ENCODE measurements at regions not wholly inside any gene's neighbourhood (a gene's known extent, or its start where the extent isn't known, plus 50 kb on each side); places are given as distances from the start of the nearest gene placed in this dataset.

DNA sequence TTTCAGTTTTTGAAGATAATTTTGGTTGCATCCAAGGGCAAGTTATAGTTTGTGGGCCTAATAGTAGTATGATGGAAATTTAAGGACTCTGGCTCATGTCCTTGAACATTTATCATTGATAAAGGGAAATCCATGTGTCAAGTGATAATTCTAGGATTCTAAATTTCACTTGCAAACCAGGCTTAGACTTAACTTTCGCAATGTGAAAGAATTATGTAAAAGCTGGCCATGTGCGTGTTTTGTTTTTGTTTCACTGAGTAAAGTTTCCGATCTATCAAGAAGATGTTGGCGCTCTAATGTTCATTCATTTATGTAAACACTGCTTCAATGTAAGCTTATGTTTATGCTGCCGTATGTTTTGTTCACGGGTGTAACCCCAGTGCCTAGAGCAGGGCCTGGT, 302.0 kb downstream of the SOX4 start:
- no peak for DNase-seq

DNA sequence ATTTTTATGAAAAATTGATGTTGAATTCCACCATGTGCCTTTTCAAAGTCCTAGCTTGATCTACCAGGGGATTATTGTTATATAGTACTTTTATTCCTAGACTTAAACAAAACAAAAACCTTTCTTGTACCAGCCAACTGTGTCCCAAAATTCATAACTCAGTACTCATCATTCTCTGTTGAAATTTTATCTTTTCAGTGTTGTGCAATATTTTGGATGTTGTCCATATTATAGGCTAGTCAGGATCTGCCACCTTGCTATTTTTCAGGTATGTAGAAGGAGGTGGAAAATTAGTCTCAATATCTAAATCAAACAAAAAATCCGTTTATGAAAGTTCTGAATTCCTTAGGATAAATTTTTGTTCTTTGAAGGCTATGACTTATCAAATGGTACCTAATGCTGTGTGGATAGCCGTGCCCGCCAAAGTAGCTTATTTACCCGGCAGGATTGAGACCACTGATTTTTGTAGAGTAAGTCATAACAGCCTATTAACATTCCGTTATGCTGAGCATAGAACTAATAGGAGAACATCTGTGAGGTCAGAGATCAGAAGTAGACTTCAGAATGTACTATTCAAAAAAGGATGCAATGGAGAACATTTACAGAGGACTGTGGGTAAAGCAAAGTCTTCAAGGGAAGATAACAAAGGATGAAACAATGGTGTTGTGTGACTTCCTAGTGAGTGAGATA, 304.7 kb downstream of the SOX4 start:
- DNase-seq: no peak

DNA sequence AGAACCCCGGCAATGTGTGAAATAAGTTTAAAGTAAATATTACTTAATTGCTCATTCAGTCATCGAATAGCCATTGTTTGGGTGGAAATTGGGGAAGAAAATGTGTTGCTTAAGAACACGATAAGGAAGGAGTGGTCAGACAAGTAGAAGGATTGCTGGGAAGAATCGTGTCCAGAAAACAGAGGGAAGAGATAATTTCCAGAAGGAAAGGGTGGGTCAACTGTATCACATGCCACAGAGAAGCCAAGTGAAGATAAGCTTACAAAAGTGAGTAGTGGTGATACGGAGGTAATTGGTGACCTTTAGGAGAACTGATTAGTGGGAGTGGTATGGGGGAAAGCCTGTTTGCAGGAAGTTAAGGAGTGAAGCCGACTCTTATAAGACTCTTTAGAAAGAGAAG, 306.2 kb downstream of the SOX4 start:
- no peak for DNase-seq

DNA sequence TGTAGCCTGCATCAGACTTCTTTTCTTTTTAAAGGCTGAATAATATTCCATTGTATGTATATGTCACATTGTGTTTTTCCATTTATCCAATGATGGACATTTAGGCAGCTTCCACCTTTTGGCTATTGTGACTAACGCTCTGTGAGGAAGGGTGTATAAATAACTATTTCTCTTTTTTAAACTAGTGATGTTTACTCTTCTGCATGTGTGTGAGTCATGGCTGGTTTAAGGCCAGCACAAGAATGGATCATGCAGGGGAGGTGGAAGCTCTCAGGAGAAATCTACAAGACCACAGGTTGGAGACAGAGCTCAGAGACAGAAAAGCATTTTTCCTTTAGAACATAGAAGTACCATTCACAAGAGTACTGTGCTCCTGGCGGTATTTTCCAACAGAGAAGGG, 307.2 kb downstream of the SOX4 start:
- no peak for DNase-seq

DNA sequence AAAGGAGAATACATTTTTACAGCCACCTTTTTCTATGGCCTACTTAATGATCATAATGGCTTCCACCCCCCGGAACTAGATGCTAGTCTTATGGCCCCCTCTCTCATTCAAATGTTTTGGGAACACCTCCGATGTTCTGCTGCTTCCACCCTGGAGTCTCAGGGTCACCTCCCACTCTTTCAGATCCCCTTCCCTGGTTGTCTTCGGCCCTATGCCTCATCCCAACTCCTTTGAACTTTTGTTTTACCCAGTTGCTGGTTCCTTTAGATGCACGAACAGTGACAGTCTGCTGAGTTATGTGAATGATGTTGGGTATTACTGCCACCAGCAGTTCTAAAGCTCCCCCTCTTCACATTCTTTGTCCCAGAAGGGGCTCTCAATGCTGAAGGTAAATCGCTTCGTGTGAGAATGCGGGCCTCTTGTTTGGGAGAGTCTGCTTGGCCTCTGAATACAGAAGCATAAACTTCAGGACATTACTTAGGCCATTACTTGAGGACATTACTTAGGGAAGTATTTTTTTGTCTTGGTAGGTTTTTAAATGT, 309.1 kb downstream of the SOX4 start:
- no peak for DNase-seq

DNA sequence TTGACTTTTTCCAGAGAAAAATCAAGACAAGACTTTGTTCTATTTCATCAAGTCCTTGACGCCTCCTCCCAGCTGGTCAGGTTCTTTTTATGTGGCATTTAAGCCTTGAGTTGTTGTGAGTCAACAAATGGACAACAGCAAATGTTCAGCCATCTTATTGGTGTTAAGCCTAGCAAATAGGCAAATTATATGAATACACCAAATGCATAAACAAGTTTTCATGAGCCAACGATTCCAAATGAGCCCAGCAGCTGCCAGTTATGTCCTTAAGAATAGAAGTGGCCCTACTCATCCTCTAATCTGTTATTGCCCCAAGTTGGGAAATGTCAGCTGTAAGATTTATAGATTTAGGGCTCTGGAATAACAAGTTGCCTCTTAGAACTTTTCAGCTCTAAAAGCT, 312.0 kb downstream of the SOX4 start:
- no peak for DNase-seq

DNA sequence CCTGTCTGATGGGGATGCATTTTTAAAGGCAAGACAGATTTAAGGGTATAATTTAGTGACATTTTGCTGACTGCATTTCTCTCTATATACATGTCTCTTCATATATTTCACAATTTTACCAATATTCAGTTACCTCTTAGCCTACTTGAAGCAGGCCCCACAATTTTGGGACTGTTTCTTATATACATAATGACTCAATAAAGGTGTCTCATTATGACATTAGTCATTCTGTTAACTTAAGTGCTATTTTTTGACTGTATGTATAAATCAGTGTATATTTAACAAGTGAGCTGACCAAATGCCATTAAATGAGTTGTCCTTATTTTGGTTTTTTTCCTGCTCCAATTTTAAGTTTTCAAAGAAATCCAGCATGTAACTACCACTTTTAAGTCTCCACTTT, 313.3 kb downstream of the SOX4 start:
- no peak for DNase-seq

DNA sequence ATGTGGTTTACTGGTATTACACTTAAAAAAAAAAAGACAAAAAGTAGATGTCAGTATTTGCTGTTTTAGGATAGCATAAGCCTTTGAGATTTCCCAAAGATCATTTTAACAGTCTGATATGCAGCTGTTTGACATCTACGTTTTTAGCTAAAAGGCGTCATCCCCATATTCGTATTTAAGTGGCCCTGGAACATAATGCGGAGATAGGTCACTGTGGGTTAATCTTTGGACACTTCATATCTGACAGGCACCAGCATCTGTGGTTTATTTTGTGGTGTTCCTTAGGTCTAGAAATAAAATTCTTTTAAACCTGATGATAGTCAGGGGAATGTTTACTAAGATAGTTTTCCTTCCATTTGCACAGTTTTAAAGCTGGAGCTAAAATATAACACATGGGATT, 313.7 kb downstream of the SOX4 start:
- no peak for DNase-seq

DNA sequence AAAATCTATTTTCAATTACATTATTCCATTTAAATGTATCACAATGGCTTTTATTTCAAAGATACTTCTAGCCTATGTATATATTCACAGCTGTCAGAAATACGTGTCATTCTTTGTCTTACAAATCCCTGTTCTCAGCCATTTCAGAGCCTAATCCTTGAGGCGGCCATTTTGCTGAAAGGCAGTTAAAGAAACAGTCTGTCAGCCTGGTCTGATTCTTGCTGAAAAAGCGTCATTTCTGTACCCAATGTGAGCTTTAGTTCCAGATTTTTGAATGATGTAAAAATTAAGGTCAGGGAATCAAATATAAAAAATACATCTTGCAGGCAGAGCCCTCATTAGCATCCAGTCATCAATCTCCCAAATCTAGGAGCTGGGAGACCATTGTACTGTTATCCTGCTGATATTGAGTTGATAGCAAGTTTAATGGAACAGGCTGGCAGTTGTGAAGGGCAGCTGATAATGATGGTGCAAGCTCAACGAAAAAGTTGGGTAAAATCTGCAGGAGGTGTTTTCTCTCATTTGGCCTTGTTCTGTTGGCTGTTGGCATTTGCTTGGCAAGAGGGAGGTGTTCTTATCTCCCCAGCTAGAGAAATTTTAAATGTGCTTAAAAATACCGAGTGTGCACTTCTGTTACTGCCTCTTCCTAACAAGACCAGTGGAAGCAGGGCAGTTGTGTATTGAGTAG, 314.8 kb downstream of the SOX4 start:
- no peak for DNase-seq

DNA sequence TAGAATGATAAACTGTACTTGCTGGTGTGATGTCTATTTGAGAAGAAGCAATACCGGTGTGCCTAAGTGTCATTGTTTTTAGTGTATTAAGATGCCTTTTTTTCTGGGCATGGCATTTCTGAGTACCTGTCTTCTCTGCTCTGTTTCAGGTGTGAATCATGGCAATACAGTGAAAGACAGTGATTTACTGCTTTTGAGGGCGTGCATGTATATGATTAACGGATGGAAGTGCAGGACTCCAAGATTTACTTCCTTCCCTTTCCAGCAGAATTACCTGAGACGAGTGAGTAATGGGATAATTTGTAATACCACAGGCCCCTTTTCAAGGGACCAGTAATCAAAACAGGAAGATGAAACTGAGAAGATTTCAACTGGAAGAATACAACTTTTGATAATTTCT, 315.8 kb downstream of the SOX4 start:
- DNase-seq: no peak

DNA sequence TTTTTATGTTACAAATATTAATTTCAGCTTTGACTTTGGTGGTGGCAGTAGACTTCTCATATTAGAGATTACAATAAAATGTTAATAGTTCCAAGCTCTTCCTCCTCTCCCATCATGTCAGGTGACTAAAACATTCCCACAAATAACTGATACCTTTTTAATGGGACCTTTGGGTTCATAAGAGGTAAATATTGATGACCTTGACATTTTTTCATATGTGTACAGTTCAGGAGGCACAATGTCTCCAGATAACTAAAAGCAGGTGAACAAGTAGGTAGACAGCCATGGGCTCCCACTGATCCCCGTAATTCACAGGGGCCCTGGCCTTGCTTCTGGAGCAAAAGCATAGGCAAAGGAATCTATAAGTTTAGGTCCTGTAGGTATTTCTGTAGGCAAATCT, 317.7 kb downstream of the SOX4 start:
- no peak for DNase-seq

DNA sequence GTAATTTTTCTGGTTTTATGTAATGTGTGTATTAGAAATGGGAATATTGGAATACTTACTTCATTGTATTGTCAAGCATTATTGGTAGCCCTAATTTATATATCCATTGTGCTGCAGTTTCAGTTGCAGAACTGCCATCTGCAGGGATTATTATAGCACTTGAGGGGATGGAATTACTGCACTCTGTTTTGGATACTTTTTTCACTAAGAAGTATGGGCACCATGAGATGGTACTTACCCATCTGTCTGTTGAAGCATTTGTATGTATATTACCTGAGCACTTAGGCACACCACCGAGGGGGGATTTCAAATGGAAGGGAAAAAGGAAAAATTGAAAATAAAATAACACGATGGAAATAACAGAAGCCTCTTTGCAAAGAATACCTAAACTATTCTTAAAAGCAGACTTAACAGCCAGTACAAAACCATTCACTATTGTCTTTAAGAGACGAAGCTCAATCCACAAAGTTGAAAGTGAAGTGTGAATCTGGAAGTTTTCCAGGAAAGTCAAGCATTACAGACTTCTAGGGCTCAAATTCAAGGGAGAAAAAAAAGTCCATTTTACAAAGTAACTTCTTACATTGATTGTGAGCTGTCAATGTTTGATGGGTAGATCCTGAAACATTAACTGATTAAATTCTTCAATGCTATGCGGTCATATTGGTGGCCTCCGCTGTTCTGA, 318.7 kb downstream of the SOX4 start:
- DNase-seq: no peak

DNA sequence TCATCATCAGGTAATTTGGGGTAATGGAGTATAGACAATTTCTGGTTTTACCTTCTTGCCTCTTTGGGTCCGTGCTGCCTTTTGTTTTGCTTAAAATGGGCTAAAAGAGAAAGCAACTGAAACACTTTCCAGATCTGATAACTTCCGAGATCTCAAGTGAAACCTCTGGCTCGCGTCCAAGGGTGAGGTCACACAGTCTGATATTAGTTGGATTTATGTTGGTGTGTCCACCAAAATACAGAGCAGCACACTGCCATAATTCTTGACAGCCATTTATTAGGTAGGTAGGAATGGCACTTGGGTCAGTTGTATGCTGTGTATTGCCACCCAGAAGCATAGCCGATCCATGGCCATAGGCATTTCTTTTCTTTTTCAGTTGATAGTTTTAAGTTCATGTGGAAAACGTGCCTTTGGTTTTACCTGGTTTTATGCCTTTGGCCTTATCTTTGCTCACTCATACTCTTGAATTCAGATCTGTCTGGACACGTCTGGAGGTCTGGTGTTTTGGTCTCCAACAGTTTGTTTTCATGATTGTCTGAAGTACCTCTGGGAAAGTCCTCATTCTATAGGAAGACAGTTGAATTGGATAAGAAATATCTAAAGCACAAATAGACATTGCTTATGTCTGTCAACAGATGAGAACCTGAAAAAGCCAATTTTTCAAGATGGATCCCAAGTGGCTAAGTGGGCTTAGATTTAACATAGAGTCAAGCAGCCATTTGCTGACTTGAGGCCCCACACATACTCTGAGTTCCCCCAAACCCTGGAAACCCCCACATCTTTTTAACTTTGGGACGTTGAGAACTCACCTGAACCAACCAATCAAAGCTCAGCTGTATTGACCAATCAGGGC, 320.8 kb downstream of the SOX4 start:
- no peak for DNase-seq

DNA sequence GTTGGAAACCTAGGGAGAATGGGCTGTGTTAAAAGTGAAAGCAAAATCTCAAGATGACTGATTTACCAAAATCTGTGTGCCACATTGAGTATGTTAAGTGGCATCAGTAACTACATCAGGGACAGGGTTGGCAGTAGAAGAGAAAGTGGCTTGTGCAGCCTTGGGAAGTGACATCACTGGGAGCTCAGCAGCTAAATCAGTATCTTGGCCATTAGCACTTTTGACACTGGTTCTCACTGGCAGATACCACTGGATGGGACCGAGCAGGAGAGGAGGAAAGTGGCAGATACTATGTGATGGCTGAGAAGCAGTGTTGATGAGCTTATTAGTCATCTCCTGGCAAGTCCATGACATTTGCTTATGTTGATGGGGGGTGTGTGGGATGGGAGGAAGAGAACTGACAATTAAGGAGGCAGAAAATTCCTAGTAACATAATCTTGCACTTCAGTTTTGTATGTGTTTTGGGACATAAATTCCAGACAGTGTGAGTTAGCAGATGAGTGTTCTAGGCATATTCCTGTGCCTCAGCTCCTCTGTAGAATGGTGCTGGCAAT, 322.2 kb downstream of the SOX4 start:
- DNase-seq: no peak

DNA sequence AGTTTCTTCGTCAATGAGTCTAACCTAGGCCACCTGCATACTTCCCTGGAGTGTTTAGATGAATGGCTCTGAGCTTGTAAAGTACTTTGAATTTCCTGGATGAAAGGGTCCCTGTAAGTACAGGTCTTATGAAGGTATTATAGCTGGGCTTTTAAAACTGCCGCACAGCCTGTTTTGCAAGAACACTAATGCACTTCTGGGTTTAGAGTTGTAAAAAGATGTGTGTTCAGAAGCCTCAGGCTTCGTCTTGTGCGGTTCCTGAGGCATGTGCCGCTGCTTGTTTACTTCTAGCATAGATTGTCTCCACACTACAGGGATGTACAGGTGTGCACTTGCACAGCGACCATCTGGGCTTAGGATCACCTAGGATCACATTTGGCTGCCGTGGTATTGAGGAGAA, 324.5 kb downstream of the SOX4 start:
- DNase-seq: no peak

DNA sequence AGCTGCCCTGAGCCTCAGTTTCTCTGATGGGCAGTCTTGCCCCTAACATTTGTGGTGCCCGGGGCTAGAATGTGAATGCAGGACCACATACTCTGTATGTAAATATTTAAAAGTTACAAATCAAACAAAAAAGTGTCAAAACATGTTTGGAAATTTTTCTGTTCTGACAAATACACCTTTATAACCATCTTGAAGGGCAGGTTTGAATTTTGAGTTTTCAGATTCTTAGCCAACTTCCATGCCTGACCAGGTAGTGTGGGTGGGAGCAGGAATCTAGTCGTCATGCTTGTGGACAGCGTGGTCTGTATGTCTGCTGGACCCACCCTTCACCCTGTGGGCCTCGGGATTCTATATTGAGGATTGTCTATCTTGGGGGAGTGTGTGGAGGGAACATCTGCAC, 325.1 kb downstream of the SOX4 start:
- no peak for DNase-seq

DNA sequence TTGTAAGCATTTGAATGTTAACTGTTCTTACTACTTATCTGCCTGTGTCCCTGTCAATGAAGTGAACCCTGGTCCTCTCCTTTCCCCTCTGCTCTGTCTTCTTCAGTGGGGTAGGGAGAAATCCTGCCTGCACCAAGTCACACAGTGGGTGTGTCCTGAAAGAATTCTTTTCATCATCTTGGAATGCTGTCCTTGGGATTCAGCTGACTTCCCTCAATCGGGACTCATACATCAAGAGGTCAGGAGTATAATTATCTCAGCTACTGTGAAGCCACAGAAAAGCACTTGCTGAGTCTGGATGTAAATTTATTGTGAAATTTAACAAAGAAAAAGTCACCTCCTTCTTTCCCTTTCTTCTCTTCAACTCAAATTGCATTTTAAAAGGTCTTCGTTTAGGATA, 328.5 kb downstream of the SOX4 start:
- DNase-seq: no peak

DNA sequence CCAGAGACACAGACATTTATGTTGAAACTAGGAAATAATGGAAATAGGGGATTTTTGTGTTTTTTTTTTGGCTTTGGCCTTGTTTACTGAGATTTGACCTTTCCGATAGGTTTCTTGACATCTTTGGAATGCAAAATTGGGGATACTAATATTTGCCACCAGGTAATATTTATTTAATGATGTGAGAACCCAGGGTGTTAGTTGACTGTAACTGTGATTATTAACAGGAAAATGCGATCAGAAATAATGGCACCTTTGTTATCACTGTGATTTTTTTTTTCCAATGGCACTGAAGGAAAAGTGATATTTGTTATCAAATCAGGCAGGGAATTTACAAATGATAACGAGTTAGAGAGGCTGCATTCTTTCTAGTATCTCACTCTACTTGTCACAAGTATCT, 330.5 kb downstream of the SOX4 start:
- DNase-seq: no peak

DNA sequence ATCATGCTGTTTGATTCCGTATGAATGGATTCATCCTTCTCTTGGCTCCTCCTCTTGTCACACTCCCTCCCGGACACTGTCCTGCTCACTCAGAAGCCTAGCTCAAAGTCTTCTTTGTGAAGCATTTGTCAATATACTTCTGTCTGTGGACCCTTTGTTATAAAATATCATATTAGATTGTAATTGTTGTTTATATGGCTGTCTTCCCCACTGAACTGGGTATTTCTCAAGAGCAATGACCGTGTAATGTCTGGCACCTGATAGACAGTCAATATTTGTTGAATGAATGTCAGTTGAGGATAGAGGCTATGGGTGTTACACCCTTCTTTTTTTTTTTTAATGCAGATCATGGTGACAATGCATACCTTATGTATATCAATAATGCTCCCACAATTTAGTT, 335.3 kb downstream of the SOX4 start:
- DNase-seq: no peak

DNA sequence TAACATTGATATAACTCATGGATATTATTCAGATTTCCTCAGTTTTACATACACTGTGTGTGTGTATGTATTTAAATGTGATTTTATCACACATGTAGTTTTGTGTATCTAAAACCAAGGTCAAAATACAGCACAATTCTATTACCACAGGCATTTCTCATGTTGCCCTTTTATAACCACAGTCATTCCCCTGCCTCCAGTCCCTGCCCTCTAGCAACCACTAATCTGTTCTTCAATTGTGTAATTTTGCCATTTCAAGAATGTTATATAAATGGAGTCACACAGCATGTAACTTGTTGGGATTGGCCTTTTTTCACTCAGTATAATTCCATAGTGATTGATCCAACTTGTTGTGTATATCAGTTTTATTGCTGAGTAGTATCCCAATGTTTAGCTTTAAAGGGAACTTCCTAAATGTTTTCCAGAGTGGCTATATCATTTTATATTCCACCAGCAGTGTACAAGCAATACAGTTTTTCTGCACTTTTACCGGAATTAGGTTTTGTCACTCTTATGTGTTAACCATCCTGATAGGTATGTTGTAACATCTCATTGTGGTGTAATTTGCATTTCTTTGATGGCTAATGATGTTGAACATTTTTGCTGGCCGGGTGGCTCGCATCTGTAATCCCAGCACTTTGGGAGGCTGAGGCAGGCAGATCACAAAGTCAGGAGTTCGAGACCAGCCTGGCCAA, 338.2 kb downstream of the SOX4 start:
- no peak for DNase-seq

DNA sequence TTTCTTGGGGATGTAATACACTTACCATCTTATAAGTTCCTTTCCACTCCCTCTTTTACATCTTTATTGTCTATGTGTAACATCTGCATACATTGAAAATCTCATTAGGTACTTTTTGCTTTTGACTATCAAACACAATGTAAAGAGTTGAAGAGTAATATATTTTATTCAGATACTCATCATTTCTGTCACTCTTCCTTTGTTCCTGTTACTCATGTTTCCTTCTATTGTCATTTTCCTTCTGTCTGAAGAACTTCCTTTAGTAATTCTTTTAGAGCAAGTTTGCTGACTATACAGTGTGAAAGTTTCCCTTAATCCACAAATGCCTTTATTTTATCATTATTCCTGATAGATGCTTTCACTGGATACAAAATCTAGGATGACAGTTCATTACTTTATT, 339.8 kb downstream of the SOX4 start:
- no peak for DNase-seq

DNA sequence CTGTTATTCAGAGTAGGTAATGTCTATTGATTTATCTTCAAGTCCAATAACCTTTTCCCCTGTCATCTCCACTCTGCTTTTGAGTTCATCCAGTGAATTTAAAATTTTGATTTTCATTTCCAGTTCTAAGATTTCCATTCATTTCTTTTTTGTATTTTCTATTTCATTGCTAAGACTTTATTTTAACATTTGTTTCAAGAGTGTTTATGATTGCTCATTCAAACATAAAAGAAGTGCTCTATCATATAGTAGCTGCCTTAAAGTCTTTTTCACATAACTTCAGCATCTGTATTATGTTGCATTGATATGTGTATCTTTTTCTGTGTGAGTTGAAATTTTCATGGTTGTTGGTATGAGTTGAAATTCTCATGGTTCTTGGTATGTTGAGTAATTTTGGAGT, 341.6 kb downstream of the SOX4 start:
- no peak for DNase-seq
